ENCODE measurements at regions not wholly inside any gene's neighbourhood (a gene's known extent, or its start where the extent isn't known, plus 50 kb on each side); places are given as distances from the start of the nearest gene placed in this dataset.

GRCh38 chr4:163810755-163811154 lies 316.3 kb downstream of the TMA16 start:
- no peak for DNase-seq
- TF ChIP-seq, protein P1, sequence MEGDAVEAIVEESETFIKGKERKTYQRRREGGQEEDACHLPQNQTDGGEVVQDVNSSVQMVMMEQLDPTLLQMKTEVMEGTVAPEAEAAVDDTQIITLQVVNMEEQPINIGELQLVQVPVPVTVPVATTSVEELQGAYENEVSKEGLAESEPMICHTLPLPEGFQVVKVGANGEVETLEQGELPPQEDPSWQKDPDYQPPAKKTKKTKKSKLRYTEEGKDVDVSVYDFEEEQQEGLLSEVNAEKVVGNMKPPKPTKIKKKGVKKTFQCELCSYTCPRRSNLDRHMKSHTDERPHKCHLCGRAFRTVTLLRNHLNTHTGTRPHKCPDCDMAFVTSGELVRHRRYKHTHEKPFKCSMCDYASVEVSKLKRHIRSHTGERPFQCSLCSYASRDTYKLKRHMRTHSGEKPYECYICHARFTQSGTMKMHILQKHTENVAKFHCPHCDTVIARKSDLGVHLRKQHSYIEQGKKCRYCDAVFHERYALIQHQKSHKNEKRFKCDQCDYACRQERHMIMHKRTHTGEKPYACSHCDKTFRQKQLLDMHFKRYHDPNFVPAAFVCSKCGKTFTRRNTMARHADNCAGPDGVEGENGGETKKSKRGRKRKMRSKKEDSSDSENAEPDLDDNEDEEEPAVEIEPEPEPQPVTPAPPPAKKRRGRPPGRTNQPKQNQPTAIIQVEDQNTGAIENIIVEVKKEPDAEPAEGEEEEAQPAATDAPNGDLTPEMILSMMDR (conservative IDR thresholded peaks at IDR 0.05): no peak
- Histone ChIP-seq H3K4me2 (ENCODE audit: insufficient read depth, insufficient read length, low read length) (no peak overlapping the region), H2AK5ac (ENCODE audit: insufficient read length, low read length) (no peak overlapping the region), H2BK120ac (ENCODE audit: low read depth, low read length, poor library complexity, severe bottlenecking) (no peak overlapping the region), H2BK20ac (ENCODE audit: low read depth, low read length, poor library complexity, severe bottlenecking) (no peak overlapping the region), H3K27me3 (ENCODE audit: insufficient read depth, low read length) (no peaks in the 10 kb centered on the region), H3K9me3 (ENCODE audit: control insufficient read depth, low read depth, low read length) (no peaks in the 10 kb centered on the region), H3K79me2 (ENCODE audit: insufficient read depth, low read length) (no peaks in the 10 kb centered on the region), H2BK15ac (ENCODE audit: low read depth, low read length) (no peak overlapping the region), H2AFZ (ENCODE audit: low read length) (no peak overlapping the region), H4K91ac (ENCODE audit: insufficient read length, low read depth, low read length) (no peak overlapping the region), H3K4me1 (ENCODE audit: insufficient read depth, low read length) (no peaks in the 10 kb centered on the region), H3K79me1 (ENCODE audit: insufficient read depth, low read depth, low read length, poor library complexity, severe bottlenecking) (no peaks in the 10 kb centered on the region), H3K23ac (ENCODE audit: insufficient read length, low read depth, low read length) (no peak overlapping the region), H3K56ac (ENCODE audit: insufficient read length, low read depth, low read length) (no peak overlapping the region), H3K18ac (ENCODE audit: insufficient read length, low read depth, low read length) (no peak overlapping the region), H2BK5ac (ENCODE audit: insufficient read length, low read length) (no peak overlapping the region), H3K14ac (ENCODE audit: insufficient read depth, low read length) (no peak overlapping the region), H4K5ac (ENCODE audit: insufficient read length, low read depth, low read length) (no peak overlapping the region), H3T11ph (ENCODE audit: low read length) (no peak overlapping the region), H4K20me1 (ENCODE audit: control insufficient read depth, insufficient read depth, insufficient read length) (no peaks in the 10 kb centered on the region), H3K9ac (ENCODE audit: extremely low read depth, insufficient read length, low read length) (no peak overlapping the region), H3K4ac (ENCODE audit: low read depth, low read length) (no peak overlapping the region), H4K8ac (replicated peaks; ENCODE audit: insufficient read length, low read depth, low read length) (no peak overlapping the region), H3K23me2 (ENCODE audit: insufficient read length, low read depth, low read length, poor library complexity, severe bottlenecking) (no peaks in the 10 kb centered on the region), H2BK12ac (ENCODE audit: insufficient read length, low read depth, low read length) (no peak overlapping the region), H3K27ac (ENCODE audit: insufficient read length, low read depth, low read length) (no peak overlapping the region)
- WGBS (ENCODE audit: extremely low coverage, insufficient read length, low lambda C conversion rate): no CpG with 5 or more reads among the region's 3 CpGs
- Mint-ChIP-seq H3K36me3 (ENCODE audit: insufficient read depth in 1 of 3, low read depth in 3 of 3) (no peaks in the 10 kb centered on the region), H3K27me3 (ENCODE audit: low read depth) (no peaks in the 10 kb centered on the region), H3K27ac (no peak overlapping the region), H3K4me1 (no peaks in the 10 kb centered on the region), H3K4me3 (no peak overlapping the region), H3K9me3 (no peaks in the 10 kb centered on the region)
